Embryonic facial prominence (tissue), 1 donor: ENCODE measurements at regions not wholly inside any gene's neighbourhood (a gene's known extent, or its start where the extent isn't known, plus 50 kb on each side); places are given as distances from the start of the nearest gene placed in this dataset.

Experiments used
- DNase-seq: peaks from one replicate; pipeline ENCODE4 v3.0.0-alpha.2; 2016; ENCODE audit errors: extremely low spot score

- no peak for DNase-seq
These were observed 218.2 kb downstream of the JRKL start for GRCh38 chr11:96607864-96608558.

GRCh38 chr11:96614101-96614500, 224.3 kb downstream of the JRKL start:
- no peak for DNase-seq

- no peak for DNase-seq
These were observed 225.0 kb downstream of the JRKL start for GRCh38 chr11:96614846-96615245.

GRCh38 chr11:96620464-96621044, 230.7 kb downstream of the JRKL start:
- DNase-seq = no peak

- no peak for DNase-seq
These were observed 231.3 kb downstream of the JRKL start for GRCh38 chr11:96621161-96621560.

GRCh38 chr11:96622026-96622634, 232.3 kb downstream of the JRKL start:
- DNase-seq = no peak

GRCh38 chr11:96624126-96624525, 234.3 kb downstream of the JRKL start:
- DNase-seq = no peak

GRCh38 chr11:96627376-96627775, 237.6 kb downstream of the JRKL start:
- DNase-seq = no peak

GRCh38 chr11:96635655-96636054, 245.8 kb downstream of the JRKL start:
- DNase-seq = no peak

- DNase-seq = no peak
These were observed 251.4 kb downstream of the JRKL start for GRCh38 chr11:96641261-96641660.

- no peak for DNase-seq
These were observed 252.8 kb downstream of the JRKL start for GRCh38 chr11:96642583-96642982.

- DNase-seq = no peak
These were observed 253.4 kb downstream of the JRKL start for GRCh38 chr11:96643173-96643572.

GRCh38 chr11:96647621-96648020, 257.8 kb downstream of the JRKL start:
- DNase-seq = no peak

- no peak for DNase-seq
These were observed 259.2 kb downstream of the JRKL start for GRCh38 chr11:96648991-96649390.

GRCh38 chr11:96652516-96652915, 262.7 kb downstream of the JRKL start:
- no peak for DNase-seq

- no peak for DNase-seq
These were observed 265.7 kb downstream of the JRKL start for GRCh38 chr11:96655474-96655873.

- DNase-seq = no peak
These were observed 268.6 kb downstream of the JRKL start for GRCh38 chr11:96658436-96658835.

- DNase-seq = no peak
These were observed 274.3 kb downstream of the JRKL start for GRCh38 chr11:96664110-96664509.

- no peak for DNase-seq
These were observed 290.6 kb downstream of the JRKL start for GRCh38 chr11:96680211-96681018.

GRCh38 chr11:96681019-96681716, 291.4 kb downstream of the JRKL start:
- DNase-seq = no peak

- DNase-seq = no peak
These were observed 304.5 kb downstream of the JRKL start for GRCh38 chr11:96694338-96694737.

- no peak for DNase-seq
These were observed 306.9 kb downstream of the JRKL start for GRCh38 chr11:96696731-96697130.
